Stimulated activated CD4-positive, alpha-beta T cell treated with anti-CD3 and anti-CD28 coated beads, Interleukin-12 subunit alpha, Interleukin-12 subunit beta, amount 100 ng/mL, for 24 hours (primary cell): ENCODE measurements at regions not wholly inside any gene's neighbourhood (a gene's known extent, or its start where the extent isn't known, plus 50 kb on each side); places are given as distances from the start of the nearest gene placed in this dataset.

Source experiments
- DNase-seq, 2 experiments: peaks; one replicate each; pipeline ENCODE4 v3.0.0-alpha.2; 2020; ENCODE audit warnings: low read depth in 2 of 2

DNA sequence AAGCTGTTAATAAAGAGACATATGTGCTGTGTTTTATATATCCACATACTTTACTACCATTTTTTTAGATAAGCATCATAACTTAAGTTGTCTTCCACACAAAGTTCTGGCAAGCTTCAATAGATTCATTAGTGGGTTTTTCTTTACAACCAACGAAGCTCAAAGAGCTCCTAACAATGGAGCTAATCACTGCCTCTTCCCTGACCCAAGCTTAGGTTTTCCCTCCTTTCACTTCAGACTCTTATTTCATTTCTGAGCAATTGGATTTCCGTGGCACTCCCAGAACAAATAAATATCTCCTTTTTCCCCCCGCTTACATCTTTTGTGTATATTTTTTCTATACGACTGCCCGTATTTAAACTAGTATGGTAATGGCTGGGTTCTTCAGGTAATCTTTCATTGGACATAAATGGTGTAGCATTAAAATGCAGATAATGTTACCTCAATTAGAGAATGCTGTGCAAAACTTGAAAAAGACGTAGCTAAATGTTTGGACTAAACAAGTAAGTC, 275.5 kb upstream of the TMEM161B start:
- DNase-seq, result no peak

DNA sequence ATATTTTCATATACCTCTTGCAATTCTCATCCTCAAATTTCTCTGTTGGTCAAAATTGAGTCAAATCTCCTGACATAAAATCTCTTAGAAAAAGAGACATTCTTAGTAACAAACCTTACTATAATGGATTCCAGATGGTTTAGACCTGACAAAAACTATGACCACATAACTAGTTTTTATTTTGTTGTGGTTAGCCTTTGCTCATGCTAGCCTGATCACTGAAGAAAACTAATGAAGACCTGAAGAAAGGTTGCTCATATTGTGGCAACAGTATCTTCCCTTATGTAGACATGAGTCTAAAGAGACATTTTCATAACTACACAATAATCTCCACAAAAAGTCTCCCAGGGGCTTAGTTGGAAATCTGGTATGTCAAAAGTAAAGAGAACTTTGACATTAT, 274.1 kb upstream of the TMEM161B start:
- no peak for DNase-seq

DNA sequence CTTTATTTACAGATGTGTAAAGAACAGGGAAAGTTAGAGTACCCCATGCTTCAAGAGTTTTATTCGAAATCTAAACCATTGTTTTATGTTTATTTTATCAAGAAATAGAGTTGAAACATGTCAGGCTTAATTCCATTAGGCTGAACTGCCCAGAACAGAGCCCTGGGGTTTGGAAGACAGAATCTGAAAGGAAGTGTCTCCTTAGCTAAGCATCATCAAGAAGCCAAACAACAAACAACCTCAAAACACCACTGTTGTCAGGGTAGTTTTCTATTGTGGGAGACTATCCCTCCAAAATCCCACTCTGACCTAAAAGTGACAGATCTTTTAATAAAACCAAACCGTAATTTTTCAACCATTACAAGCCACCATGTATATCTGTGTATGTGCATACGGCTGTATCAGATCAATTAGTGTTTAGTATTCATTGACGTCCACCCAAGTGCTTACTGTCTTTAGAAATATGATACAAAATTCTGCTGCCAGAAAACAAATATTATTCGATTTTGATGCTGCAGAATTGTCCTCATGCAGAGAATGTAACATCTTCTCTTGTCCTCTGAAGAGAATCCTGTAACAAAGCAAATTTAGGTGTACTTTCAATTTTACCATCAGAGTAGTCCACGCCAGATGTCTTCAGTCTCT, 271.9 kb upstream of the TMEM161B start:
- DNase-seq, result no peak

DNA sequence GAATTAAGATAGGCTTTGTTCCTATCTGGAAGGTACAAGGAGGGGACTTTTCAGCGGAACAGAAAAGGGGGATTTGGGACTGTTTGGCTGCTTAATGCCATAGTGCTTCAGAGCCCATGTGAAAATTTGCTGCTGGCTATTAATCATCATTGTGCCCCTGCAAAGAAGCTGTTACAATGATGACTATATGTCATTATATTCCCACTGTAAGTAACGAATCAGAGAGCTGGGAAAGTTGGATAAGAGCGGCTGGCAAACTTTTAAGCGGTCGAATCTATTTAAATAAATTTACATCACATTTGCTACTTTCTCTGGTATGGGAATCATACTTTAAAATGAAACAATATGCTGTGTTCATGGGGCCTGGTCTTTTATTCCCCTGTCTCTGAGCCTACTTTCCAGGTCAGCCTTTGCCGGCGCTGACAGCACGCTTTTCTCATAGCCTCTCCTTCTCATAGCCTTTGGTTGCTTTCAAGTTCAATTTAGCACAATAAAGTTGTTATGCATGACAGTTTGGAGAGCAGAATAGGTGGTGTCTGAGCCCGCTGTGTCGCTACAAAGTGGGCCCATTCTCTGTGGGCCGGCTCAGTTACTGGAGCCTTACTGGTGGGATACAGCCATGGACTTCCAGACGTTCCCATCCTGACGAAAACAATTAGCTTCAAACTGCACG, 271.2 kb upstream of the TMEM161B start:
- DNase-seq, result no peak

DNA sequence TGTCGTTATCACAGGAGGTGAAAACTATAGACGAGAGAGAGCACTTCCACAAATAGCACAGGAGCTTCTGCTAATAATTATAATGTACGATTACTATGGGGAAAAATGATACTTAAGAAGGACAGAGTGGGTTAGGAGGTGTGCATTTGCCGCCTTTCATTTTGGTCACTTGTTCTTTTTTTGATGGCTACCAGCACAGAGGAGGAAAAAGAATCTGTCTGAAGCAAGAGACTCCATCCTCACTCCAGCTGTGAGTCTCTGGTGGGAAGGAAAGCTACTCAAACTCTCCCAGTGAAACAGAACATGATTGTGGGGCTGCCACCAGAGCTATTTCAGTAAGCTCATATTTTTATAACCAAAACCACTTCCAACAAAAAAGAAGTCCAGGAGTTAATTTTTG, 270.4 kb upstream of the TMEM161B start:
- DNase-seq, result no peak

DNA sequence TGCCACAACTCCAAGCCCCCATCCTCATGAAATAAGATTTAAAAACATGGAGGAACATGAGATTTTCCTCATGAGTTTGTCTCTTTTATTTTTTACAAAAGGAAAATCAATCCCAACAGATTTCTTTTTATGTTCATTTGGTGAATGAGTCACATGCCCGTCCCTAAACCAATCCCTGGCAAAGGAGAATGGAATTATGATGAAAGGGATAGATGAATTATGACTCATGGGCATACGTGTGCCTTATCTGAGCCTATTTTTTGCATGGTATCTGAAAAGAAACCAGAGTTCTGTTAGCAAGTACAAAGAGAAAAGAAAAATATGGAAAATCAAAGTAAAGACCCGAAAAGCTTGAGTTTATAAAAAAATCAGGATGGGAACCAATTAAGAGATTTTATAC, 267.5 kb upstream of the TMEM161B start:
- no peak for DNase-seq

DNA sequence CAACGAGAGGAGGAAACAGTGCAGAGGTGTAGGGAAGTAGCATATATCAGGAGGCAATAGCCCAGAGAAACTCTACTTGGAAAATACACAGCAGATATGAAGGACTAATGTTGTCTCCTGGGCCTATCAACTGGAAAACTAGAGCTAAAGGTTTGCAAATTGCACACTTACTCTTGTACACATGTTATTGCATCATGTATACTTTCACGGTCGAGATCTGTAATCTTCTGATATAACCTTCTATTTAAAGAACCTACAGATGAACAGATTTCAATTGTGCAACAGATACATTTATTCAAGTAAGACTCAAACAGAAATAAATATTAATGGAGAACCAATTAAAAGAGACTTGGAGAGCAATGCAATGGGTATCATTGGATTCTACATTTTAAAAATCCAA, 256.3 kb upstream of the TMEM161B start:
- no peak for DNase-seq

DNA sequence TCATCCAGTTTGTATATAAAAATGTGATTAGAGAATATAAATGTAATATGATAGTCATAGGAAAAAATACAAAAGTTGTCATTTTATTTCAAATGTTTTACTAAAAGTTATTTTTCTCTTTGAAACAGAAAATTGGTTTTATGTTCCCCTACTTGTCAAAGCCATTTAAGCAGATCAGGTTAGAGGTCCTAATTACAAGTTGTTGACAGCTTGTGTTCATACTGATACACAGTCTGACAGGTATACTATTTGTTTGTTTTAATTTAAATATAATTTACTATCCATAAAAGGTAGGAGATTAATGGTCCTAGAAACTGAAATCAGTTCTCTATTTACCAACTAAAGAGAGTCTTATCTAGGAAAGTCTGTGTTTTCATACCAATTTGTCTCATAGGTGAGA, 250.4 kb upstream of the TMEM161B start:
- no peak for DNase-seq

DNA sequence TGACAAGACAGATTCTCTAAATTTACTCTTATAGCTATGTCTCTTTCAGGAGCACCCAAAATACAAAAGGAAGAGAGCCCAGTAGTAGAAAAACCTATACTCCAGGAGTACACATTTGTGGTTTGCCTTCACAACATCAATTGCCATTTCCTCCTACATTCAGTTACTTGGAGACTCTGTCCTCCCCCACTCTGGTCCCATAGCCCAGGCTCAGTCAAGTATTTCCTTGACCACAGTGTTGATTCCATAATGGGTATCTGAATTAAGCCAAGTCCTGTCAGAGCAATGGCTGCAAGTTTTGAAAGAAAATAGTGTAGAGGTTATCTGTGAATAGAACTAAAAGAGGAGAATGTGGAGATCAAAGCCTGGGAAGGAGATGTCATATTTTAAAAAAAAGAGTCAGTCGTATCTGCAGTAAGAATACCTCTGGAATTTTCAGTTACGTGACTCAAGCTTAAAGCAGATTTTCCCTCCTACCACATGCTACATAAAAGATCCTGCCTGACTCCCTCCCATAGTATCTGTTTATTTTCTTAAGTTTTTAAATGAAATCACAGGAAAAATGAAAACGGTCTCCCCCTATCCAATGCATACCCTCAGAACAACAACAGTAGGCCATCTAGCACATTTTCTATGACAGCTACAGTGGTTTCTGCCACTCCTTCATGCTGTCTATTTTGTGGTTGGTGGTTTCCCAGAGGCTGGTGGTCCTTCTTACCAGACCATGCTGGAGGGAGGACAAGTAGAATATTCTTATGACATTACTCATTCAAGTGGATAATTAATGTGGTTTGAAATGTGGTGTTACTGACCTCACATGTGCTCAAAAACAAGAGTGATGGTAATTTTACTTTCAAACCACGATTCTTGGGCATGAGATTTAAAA, 249.7 kb upstream of the TMEM161B start:
- DNase-seq, result no peak

DNA sequence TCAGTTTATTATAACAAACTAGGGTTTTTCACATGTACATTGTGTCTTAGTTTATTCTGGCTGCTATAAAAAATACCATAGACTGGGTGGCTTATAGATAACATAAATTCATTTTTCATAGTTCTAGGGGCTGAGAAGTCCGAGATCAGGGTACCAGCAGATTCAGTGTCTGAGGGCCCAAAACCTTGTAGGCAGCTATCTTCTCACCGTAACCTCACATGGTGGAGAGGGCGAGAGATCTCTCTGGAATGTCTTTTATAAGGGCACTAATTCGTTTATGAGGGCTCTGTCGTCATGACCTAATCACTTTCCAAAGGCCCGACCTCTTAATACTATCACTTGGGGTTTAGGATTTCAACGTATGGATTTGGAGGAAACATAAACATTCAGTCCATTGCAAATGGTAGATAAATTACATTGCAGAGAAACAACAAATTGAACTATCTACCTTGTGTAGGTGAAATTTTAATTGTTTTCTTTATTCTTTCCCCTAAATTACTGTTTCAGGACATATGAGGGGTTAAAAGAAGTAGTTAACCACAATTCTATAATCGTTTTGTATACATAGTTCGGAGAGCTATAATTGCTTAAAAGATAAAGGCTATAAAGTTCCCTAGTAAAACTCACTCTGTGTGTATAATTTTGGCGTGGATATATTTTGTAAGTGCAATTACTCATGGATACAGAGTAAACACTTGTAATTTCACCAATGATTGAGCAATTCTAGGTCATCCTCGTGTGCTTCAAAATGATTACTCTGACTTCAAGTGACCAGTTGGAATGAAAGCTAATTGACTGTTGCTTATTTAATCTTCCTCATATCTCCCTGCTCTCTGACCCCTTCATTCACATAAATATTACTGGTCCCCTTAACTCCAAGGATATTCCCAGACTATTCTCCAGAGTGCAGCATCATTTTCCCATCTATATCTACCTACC, 247.5 kb upstream of the TMEM161B start:
- no peak for DNase-seq

DNA sequence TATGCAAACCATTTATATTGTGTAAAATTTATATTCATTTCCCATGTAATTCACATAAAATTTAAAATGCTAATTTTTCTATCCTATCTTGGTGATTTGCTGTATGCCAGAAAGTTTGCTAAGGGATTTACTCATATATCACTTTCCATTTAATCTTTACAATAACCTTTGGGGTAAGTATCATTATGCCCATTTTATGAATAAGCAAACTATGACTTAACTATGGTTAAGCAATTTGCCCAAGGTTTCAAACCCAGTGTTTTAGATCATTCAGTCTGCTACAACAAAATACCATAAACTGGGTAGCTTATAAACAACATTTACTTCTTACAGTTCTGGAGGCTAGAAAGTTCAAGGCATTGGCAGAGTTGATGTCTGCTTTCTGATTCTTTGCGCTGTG, 246.4 kb upstream of the TMEM161B start:
- DNase-seq, result no peak

DNA sequence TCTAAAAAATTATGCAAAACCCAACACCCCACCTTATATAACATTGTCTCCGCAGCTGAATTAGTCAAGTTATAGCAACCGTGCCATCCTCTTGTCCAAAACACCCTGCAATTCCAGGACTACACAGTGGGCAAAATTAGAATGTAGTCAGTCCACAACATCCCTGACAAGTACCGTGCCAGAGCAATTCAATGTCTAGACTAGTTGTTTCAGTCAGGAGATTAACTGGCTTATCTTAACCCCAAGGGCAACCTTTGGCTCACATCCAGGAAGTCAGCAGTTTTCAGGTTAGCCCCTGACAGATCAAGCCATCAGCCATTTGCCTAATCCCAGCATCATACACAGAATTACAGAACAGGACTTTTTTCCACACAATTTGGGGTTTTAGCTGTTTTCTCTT, 240.8 kb upstream of the TMEM161B start:
- no peak for DNase-seq

DNA sequence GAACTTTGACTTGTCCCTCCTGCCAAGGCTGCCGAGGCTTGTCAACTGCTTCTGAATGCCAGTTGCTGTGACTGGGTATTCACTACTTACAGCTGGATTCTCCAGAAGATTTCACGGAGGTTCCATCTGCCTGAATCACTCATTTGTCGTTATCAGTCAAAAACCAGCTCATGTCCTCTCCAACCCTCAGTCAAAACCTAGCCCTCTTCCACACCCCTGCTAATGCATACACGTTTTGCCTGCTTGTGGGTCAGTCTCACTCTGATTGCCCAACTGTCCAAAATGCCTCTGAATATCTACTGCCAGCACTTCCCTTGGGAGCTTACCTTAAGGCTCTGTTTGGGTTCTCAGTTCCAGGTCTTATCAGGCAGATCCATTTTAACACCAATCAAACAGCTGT, 238.6 kb upstream of the TMEM161B start:
- no peak for DNase-seq

DNA sequence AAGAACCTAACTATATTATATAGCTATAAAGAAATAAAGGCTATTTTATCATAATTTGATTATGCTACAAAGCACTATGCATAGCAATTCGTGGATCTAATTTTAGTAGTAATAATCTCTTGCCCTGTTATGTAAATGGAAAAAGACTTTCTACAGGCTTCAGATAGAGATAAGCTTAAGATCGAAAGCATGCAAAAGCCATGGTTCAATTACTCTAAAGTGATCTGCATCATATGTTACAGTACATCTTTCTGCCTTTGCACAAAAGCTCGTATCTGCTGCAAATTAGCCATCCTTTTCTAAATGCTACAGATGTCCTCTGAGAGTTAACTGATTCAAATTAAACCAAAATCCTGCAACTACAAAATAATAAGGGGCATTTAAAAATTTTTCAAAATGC, 234.8 kb upstream of the TMEM161B start:
- no peak for DNase-seq

DNA sequence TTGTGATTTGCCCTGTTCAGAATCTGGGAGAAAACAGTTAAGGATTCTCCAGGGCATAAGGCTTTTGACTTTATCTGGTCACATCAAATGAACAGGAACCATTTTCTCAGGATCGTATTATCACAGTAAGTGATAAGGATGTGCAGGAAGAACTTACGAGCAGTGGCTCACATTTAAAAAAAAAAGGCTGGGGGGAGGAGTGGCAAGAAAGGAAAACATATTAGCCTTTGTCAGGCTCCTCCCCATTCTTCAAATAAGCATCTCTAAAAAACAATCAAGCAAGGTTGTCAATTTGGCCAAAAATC, 234.3 kb upstream of the TMEM161B start:
- DNase-seq, result no peak

DNA sequence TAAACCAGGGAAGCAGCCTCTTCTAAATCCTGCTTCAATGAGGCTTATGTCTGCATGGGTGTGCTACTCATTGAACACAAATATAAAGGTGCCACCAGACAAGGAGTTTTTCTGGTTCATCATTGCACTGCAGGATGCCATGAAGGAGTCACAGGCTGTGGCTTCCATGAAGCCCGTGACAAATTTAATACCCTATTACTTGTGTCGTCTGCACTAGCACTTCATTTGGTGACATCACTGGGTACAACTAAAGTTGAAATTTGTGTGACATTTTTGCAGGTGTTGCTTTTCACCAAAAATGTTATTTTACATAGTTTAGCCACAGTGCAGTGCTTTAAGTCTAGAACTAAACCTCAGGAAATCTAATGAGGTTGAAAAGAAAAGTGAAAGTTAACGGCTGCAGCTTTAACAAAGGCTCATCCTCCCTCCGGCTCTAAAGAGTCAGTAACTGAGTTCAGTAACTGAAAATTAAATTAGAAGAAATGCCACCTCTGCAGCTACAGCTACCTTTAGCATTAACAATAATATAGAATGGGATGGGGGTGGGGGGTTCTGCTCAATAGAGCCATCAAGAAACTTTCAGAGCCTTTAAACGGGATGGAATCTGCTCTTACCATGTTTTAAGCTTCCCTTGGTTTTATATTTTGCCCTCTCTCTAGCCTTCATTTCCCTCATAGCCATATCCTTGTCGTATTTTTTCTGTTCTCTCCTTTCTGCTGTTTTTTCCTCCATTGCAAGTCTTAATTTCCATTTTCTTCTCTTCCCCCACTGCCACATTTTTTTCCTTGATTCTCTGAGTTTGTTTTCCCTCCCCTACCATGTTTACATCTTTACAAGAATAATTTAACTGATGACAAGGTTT, 233.8 kb upstream of the TMEM161B start:
- DNase-seq, result no peak

DNA sequence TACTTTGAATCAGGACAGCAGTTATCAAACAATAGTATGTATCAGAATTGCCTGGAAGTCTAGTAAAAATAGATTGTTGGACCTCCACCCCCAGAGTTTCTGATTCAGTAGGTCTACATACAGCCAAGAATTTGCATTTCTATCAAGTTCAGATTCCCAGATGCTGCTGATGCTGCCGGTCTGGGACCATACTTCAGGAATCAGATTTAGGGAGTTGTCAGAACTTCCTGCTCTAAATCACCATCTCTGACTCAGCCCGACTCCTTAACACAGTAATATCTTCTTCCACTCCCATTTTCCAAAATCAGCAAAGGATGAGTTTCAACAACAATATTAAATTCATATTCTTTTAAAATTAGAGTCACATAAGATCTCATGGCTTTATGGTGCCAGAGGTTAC, 227.2 kb upstream of the TMEM161B start:
- no peak for DNase-seq

DNA sequence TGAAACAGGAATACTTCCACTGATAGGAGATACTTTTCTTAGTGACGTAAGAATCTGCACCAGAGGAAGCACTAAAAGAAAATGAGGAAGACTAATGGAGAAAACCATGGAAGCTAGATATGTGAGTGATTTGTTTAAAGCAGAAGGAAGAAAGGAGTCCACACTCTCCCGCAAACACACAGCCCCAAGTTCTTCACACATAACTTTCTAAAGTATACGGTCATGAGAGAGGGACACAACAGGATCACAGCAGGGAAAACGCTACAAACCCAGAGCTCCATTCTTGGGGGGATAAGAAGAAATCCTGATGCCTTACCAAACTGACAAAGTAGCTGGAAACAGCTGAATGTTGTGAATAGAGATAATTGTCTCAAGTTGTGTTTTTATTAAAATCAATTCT, 222.2 kb upstream of the TMEM161B start:
- no peak for DNase-seq

DNA sequence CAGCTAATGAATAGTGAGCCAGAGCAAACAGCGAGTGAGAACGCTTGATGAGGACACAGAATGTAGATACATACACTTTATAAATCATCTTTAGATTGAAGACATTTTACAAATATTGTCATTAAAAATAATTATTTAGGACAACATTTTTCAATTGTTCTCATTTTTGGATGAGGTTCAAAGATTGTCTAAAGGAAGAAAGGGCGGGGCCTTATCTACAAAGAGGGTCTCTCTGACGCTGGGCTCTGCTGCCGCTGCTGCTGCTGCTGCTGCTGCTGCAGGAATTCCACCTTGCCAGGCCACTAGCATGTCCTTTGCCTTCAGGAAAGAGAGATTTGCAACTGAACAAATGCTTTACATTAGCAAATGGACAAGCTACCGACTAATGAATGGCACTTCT, 220.7 kb upstream of the TMEM161B start:
- no peak for DNase-seq

DNA sequence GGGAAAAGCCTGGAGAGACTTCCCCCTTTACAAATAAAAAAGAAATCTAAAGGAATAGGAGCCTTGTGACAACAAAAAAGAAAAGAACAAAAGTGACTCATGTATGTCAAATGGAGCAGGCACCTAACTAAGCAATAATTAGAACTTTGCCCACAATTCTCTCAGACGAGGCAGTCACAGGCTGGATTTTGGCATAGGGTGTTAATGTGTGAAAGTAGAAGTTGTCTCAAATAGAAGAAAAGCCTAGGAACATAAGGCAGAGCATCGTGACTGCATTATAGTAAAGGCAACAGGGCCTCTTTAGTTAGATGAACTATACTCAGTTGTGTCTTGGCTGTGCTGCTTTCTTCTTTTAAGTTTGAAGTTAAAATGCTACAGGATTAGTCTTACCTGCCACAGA, 219.9 kb upstream of the TMEM161B start:
- no peak for DNase-seq

DNA sequence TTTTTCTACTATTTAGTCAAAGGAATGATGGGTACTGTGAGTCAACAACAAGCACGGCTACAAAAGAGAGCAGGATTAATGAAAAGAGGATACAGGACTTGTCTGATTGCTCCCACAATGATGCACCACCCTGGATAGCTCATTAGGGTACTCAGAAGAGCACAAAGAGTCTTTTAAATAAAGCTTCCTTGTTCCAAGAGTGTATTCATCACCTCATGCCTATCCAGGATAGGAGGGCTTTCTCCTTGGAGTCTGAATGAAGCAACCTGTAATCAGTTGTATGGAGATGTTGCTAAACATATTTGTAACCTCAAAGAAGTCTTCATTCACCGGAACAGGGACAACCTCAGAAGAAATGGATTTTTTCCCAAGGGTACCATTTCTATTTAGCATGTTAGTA, 219.5 kb upstream of the TMEM161B start:
- DNase-seq, result no peak
